DOHH2 (cell line): ENCODE measurements at regions not wholly inside any gene's neighbourhood (a gene's known extent, or its start where the extent isn't known, plus 50 kb on each side); places are given as distances from the start of the nearest gene placed in this dataset.
"Not testable (repeated sequence)": the region's sequence is repeated elsewhere in the genome, so short reads cannot be mapped to it uniquely, and the experiment has no call there.

Experiments used
- H3F3A ChIP-seq: fragments of 200-600 bp; sonication (generic), shearing (Covaris generic); 2 replicates; pipeline ENCODE4 v1.6.0; 2016; ENCODE audit warnings: antibody characterized with exemption, mild to moderate bottlenecking; ENCODE audit not compliant: control insufficient read depth, insufficient read depth
- H3K27ac ChIP-seq: fragments of 200-600 bp; sonication (generic); 2 replicates; pipeline ENCODE4 v1.5.1; 2014; ENCODE audit warnings: low read depth, mild to moderate bottlenecking, low read length, moderate library complexity
- H3K27me3 ChIP-seq: fragments of 200-600 bp; sonication (generic); 2 replicates; pipeline ENCODE4 v1.6.1; 2014; ENCODE audit warnings: mild to moderate bottlenecking, low read length, mixed read lengths; ENCODE audit not compliant: control insufficient read depth
- H3K36me3 ChIP-seq: fragments of 200-600 bp; sonication (generic); 2 replicates; pipeline ENCODE4 v1.6.1; 2014; ENCODE audit warnings: mild to moderate bottlenecking, low read length, moderate library complexity, mixed read lengths; ENCODE audit not compliant: control insufficient read depth
- H3K4me1 ChIP-seq: fragments of 200-600 bp; sonication (generic); 2 replicates; pipeline ENCODE4 v1.6.1; 2014; ENCODE audit warnings: mild to moderate bottlenecking, low read length, mixed read lengths; ENCODE audit not compliant: control insufficient read depth
- H3K4me2 ChIP-seq: fragments of 200-600 bp; sonication (generic); 2 replicates; pipeline ENCODE4 v1.6.0; 2014; ENCODE audit warnings: mild to moderate bottlenecking, low read length, moderate library complexity
- H3K4me3 ChIP-seq: fragments of 200-600 bp; sonication (generic); 2 replicates; pipeline ENCODE4 v1.5.1; 2014; ENCODE audit warnings: mild to moderate bottlenecking, low read length, mixed read lengths
- H3K79me2 ChIP-seq: fragments of 200-600 bp; sonication (generic); 2 replicates; pipeline ENCODE4 v1.6.1; 2014; ENCODE audit warnings: mild to moderate bottlenecking, low read length, mixed read lengths; ENCODE audit not compliant: control insufficient read depth
- H3K9me2 ChIP-seq: fragments of 200-600 bp; sonication (generic); replicated peaks from 2 replicates; pipeline ENCODE4 v1.6.1; 2014; ENCODE audit warnings: mild to moderate bottlenecking, low read length, mixed read lengths; ENCODE audit not compliant: control insufficient read depth
- H3K9me3 ChIP-seq: fragments of 200-600 bp; sonication (generic); 2 replicates; pipeline ENCODE4 v1.6.1; 2014; ENCODE audit warnings: antibody characterized with exemption, low read length, mixed read lengths; ENCODE audit not compliant: control insufficient read depth, insufficient read depth
- H4K20me1 ChIP-seq: fragments of 200-600 bp; sonication (generic); 2 replicates; pipeline ENCODE4 v1.6.0; 2014; ENCODE audit warnings: low read depth, mild to moderate bottlenecking, antibody characterized with exemption, low read length, moderate library complexity; ENCODE audit not compliant: control insufficient read depth, insufficient read depth
- EZH2phosphoT487 ChIP-seq: fragments of 200-600 bp; sonication (generic); IDR thresholded peaks from 2 replicates; pipeline ENCODE4 v1.6.1; 2017; ENCODE audit warnings: borderline replicate concordance, mild to moderate bottlenecking, antibody characterized with exemption, low read length, moderate library complexity, mixed read lengths
- TF ChIP-seq, protein P1 (sequence below): fragments of 200-600 bp; sonication (generic); IDR thresholded peaks from one replicate; pipeline ENCODE4 v1.5.1; 2014; ENCODE audit warnings: antibody characterized with exemption, mild to moderate bottlenecking, low read depth, low read length; ENCODE audit not compliant: poor library complexity, severe bottlenecking

DNA sequence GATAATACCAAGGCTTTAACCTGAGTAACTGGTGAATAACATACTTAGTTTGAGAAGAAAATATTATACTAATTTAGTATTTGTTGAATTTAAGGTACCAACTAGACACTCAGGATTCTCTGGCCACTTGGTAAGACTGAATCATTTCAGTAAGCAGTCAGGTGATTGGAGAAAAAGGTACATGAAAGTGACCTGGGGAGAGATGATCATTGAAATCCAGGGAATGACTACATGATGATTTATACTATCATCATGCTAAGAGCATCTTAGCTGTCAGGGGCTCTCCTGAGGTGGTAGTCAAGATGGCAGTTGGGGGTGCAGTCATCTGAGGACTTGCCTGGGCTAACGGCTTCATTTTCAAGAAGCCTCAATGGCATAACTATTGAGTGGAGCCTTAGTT lies 571.2 kb upstream of the ACVR2A start:
- Histone ChIP-seq H3K4me1 (no peaks in the 10 kb centered on the region), H3K27me3 (no peaks in the 10 kb centered on the region), H3K36me3 (no peaks in the 10 kb centered on the region), H3K9me2 (no peaks in the 10 kb centered on the region), H4K20me1 (no peaks in the 10 kb centered on the region), H3F3A (no peaks in the 10 kb centered on the region), H3K4me3 (no peak overlapping the region), H3K9me3 (peaks cover 12% of the 10 kb centered on the region; the same call in 1 of the 2 replicates), H3K27ac (no peak overlapping the region), H3K4me2 (no peak overlapping the region), H3K79me2 (no peaks in the 10 kb centered on the region)
- no peak for TF ChIP-seq EZH2phosphoT487
- TF ChIP-seq, protein P1, sequence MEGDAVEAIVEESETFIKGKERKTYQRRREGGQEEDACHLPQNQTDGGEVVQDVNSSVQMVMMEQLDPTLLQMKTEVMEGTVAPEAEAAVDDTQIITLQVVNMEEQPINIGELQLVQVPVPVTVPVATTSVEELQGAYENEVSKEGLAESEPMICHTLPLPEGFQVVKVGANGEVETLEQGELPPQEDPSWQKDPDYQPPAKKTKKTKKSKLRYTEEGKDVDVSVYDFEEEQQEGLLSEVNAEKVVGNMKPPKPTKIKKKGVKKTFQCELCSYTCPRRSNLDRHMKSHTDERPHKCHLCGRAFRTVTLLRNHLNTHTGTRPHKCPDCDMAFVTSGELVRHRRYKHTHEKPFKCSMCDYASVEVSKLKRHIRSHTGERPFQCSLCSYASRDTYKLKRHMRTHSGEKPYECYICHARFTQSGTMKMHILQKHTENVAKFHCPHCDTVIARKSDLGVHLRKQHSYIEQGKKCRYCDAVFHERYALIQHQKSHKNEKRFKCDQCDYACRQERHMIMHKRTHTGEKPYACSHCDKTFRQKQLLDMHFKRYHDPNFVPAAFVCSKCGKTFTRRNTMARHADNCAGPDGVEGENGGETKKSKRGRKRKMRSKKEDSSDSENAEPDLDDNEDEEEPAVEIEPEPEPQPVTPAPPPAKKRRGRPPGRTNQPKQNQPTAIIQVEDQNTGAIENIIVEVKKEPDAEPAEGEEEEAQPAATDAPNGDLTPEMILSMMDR, result no peak

DNA sequence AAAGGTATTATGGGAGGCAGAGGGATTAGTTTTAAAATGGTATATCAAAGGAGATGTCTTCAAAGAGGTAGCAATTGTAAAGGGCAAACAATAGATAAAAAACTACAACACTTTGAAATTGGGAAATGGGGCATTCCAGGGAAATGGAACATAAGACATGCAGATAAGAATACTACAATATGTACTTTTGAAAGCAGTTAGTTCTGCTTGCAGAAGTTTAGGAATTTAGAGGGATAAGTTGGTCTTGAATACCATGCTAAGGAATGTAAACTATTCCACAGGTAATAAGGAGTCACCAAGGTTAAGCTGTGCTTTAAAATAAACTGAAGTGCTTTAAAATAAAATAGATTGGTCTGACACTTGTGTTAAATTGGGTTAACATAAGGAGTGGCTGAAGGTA lies 571.7 kb upstream of the ACVR2A start:
- Histone ChIP-seq H3K27ac (no peak overlapping the region), H3K36me3 (no peaks in the 10 kb centered on the region), H3K4me1 (no peaks in the 10 kb centered on the region), H3K27me3 (no peaks in the 10 kb centered on the region), H3K4me3 (no peak overlapping the region), H3F3A (no peaks in the 10 kb centered on the region), H3K4me2 (no peak overlapping the region), H3K79me2 (no peaks in the 10 kb centered on the region), H3K9me2 (no peaks in the 10 kb centered on the region), H4K20me1 (no peaks in the 10 kb centered on the region), H3K9me3 (peaks cover 12% of the 10 kb centered on the region)
- TF ChIP-seq, protein P1, result no peak
- no peak for TF ChIP-seq EZH2phosphoT487

DNA sequence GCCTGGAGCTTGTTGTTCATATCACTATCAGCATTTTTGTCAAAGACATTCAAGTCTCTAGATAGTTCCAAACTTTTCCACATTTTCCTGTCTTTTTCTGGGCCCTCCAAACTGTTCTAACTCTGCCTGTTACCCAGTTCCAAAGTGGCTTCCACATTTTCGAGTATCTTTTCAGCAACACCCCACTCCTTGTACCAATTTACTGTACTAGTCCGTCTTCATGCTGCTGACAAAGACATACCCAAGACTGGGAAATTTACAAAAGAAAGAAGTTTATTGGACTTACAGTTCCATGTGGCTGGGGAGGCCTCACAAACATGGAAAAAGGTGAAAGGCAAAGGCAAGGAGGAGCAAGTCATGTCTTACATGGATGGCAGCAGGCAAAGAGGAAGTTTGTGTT lies 575.2 kb upstream of the ACVR2A start:
- H3K4me1 ChIP-seq, H3K27ac ChIP-seq, H3K36me3 ChIP-seq, H4K20me1 ChIP-seq, H3F3A ChIP-seq, H3K27me3 ChIP-seq, H3K4me2 ChIP-seq, H3K4me3 ChIP-seq, H3K9me2 ChIP-seq, H3K79me2 ChIP-seq: not testable (repeated sequence)
- peaks cover 12% of the 10 kb centered on the region for H3K9me3 ChIP-seq

DNA sequence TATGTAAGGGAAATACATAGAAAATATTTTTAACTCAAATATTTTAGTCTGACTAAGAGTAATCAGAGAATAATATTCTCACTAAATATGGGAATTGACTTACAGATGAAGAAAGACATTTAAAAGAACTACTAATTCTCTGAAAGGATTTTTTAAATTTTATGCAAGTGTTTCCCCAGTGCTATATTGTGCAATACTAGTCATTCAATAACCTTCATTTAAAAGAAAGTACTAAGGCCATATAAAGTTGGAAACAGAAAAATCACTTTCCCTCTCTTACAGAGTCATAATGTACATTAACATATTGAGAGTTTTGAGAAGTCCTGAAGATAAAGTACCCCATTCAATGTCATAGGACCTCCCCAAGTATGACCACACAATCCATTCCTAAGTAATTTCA lies 584.6 kb upstream of the ACVR2A start:
- Histone ChIP-seq H4K20me1 (no peaks in the 10 kb centered on the region), H3K27me3 (no peaks in the 10 kb centered on the region), H3K27ac (no peak overlapping the region), H3K4me1 (no peaks in the 10 kb centered on the region), H3K9me2 (no peaks in the 10 kb centered on the region), H3K4me2 (no peak overlapping the region), H3K79me2 (no peaks in the 10 kb centered on the region), H3K4me3 (no peak overlapping the region), H3K36me3 (no peaks in the 10 kb centered on the region), H3F3A (no peaks in the 10 kb centered on the region), H3K9me3 (no peaks in the 10 kb centered on the region; the same call in 1 of the 2 replicates)
- TF ChIP-seq, protein P1, result no peak
- TF ChIP-seq EZH2phosphoT487, result no peak
